ENCODE measurements at regions not wholly inside any gene's neighbourhood (a gene's known extent, or its start where the extent isn't known, plus 50 kb on each side); places are given as distances from the start of the nearest gene placed in this dataset.
A peak's percentile ranks its signal among the peaks of the same experiment; 100 is the strongest.

GRCh38 chr1:61618193-61618592, 106.7 kb downstream of the TM2D1 start:
- Mint-ChIP-seq H3K27me3 (ENCODE audit: low read depth) (no peaks in the 10 kb centered on the region), H3K9me3 (ENCODE audit: low read depth) (no peaks in the 10 kb centered on the region), H3K4me3 (ENCODE audit: unreplicated experiment) (no peak overlapping the region), H3K4me1 (ENCODE audit: low read depth) (peaks cover 18% of the 10 kb centered on the region), H3K27ac (ENCODE audit: unreplicated experiment) (no peak overlapping the region), H3K36me3 (ENCODE audit: low read depth) (no peaks in the 10 kb centered on the region)
- TF ChIP-seq CTCF (IDR thresholded peaks at IDR 0.05), result no peak
- DNase-seq (ENCODE audit: low spot score), result no peak

- Mint-ChIP-seq H3K4me1 (ENCODE audit: low read depth) (peaks cover 16% of the 10 kb centered on the region), H3K27ac (ENCODE audit: unreplicated experiment) (peak overlapping the region; percentile 66), H3K36me3 (ENCODE audit: low read depth) (no peaks in the 10 kb centered on the region), H3K9me3 (ENCODE audit: low read depth) (no peaks in the 10 kb centered on the region), H3K4me3 (ENCODE audit: unreplicated experiment) (no peak overlapping the region), H3K27me3 (ENCODE audit: low read depth) (no peaks in the 10 kb centered on the region)
- TF ChIP-seq CTCF (IDR thresholded peaks at IDR 0.05), result no peak
- DNase-seq (ENCODE audit: low spot score), result no peak
Measured at GRCh38 chr1:61616830-61617229, 108.1 kb downstream of the TM2D1 start.

GRCh38 chr1:61612602-61613001, 112.3 kb downstream of the TM2D1 start:
- Mint-ChIP-seq H3K4me1 (ENCODE audit: low read depth) (peaks cover 15% of the 10 kb centered on the region), H3K4me3 (ENCODE audit: unreplicated experiment) (no peak overlapping the region), H3K9me3 (ENCODE audit: low read depth) (no peaks in the 10 kb centered on the region)

GRCh38 chr1:61609040-61609439, 115.9 kb downstream of the TM2D1 start:
- peaks cover 38% of the 10 kb centered on the region for H3K4me1 Mint-ChIP-seq (ENCODE audit: low read depth)
- peaks cover 3% of the 10 kb centered on the region for H3K9me3 Mint-ChIP-seq (ENCODE audit: low read depth)
- no peaks in the 10 kb centered on the region for H3K36me3 Mint-ChIP-seq (ENCODE audit: low read depth)
- TF ChIP-seq CTCF (IDR thresholded peaks at IDR 0.05), result no peak
- no peak overlapping the region for H3K4me3 Mint-ChIP-seq (ENCODE audit: unreplicated experiment)
- H3K27ac Mint-ChIP-seq (ENCODE audit: unreplicated experiment), result no peak overlapping the region
- no peak for DNase-seq (ENCODE audit: low spot score)
- no peaks in the 10 kb centered on the region for H3K27me3 Mint-ChIP-seq (ENCODE audit: low read depth)

More at GRCh38 chr1:61612602-61613001, 112.3 kb downstream of the TM2D1 start:
- TF ChIP-seq CTCF (IDR thresholded peaks at IDR 0.05), result no peak
- no peaks in the 10 kb centered on the region for H3K36me3 Mint-ChIP-seq (ENCODE audit: low read depth)
- H3K27ac Mint-ChIP-seq (ENCODE audit: unreplicated experiment), result no peak overlapping the region
- no peaks in the 10 kb centered on the region for H3K27me3 Mint-ChIP-seq (ENCODE audit: low read depth)
- DNase-seq (ENCODE audit: low spot score), result no peak

- Mint-ChIP-seq H3K9me3 (ENCODE audit: low read depth) (peaks cover 3% of the 10 kb centered on the region), H3K36me3 (ENCODE audit: low read depth) (no peaks in the 10 kb centered on the region), H3K4me3 (ENCODE audit: unreplicated experiment) (no peak overlapping the region), H3K4me1 (ENCODE audit: low read depth) (peaks cover 47% of the 10 kb centered on the region), H3K27ac (ENCODE audit: unreplicated experiment) (no peak overlapping the region), H3K27me3 (ENCODE audit: low read depth) (no peaks in the 10 kb centered on the region)
- no peak for DNase-seq (ENCODE audit: low spot score)
- TF ChIP-seq CTCF (IDR thresholded peaks at IDR 0.05), result no peak
Measured at GRCh38 chr1:61607448-61607847, 117.5 kb downstream of the TM2D1 start.
